Ishikawa (cell line): ENCODE measurements at regions not wholly inside any gene's neighbourhood (a gene's known extent, or its start where the extent isn't known, plus 50 kb on each side); places are given as distances from the start of the nearest gene placed in this dataset.

Experiments
- EGR1 ChIP-seq: IDR thresholded peaks from 2 replicates; pipeline ENCODE4 v1.6.1; 2012
- MAX ChIP-seq: IDR thresholded peaks from 2 replicates; pipeline ENCODE4 v1.6.1; 2012
- RAD21 ChIP-seq: IDR thresholded peaks from 2 replicates; pipeline ENCODE4 v1.6.1; 2012; ENCODE audit warnings: low read depth
- TAF1 ChIP-seq: IDR thresholded peaks from 2 replicates; pipeline ENCODE4 v1.6.1; 2012; ENCODE audit warnings: low read depth, mild to moderate bottlenecking
- TEAD4 ChIP-seq: IDR thresholded peaks from 2 replicates; pipeline ENCODE4 v1.6.1; 2012
- USF1 ChIP-seq: IDR thresholded peaks from 2 replicates; pipeline ENCODE4 v1.6.1; 2012

GRCh38 chr2:133949595-133949994 lies 304.3 kb upstream of the MGAT5 start:
- no peak for TF ChIP-seq EGR1
- no peak for TF ChIP-seq MAX
- TF ChIP-seq TAF1 = no peak
- TF ChIP-seq USF1 = no peak
- no peak for TF ChIP-seq RAD21
- no peak for TF ChIP-seq TEAD4
